Suprapubic skin (tissue), 4 donors: ENCODE measurements at regions not wholly inside any gene's neighbourhood (a gene's known extent, or its start where the extent isn't known, plus 50 kb on each side); places are given as distances from the start of the nearest gene placed in this dataset.

Experiments used
- DNase-seq, 2 donors: peaks; one replicate each; pipeline ENCODE4 v3.0.0-alpha.2; 2019; ENCODE audit warnings: low spot score in 2 of 2
- H3K27ac ChIP-seq: fragments of 200-600 bp; sonication (generic); one replicate; pipeline ENCODE4 v1.5.1; 2019
- H3K27me3 ChIP-seq: fragments of 200-600 bp; sonication (generic); one replicate; pipeline ENCODE4 v1.5.1; 2019
- H3K36me3 ChIP-seq: fragments of 200-600 bp; sonication (generic); one replicate; pipeline ENCODE4 v1.5.1; 2019
- H3K4me1 ChIP-seq: fragments of 200-600 bp; sonication (generic); one replicate; pipeline ENCODE4 v1.5.1; 2019
- H3K4me3 ChIP-seq: fragments of 200-600 bp; sonication (generic); one replicate; pipeline ENCODE4 v1.5.1; 2019; ENCODE audit warnings: mild to moderate bottlenecking
- H3K9me3 ChIP-seq: fragments of 200-600 bp; sonication (generic); one replicate; pipeline ENCODE4 v1.5.1; 2019
- EP300 ChIP-seq: sonication (generic); formaldehyde crosslinking; IDR thresholded peaks from one replicate; pipeline ENCODE4 v1.6.1; 2017; ENCODE audit warnings: antibody characterized with exemption
- POLR2A ChIP-seq, 2 donors: fragments of 450-650 bp; IDR thresholded peaks; one replicate each; pipeline ENCODE4 v1.6.1; 2017; ENCODE audit warnings: antibody characterized with exemption in 2 of 2, mild to moderate bottlenecking in 2 of 2, moderate library complexity in 2 of 2
- POLR2AphosphoS5 ChIP-seq, 3 donors: sonication (generic); formaldehyde crosslinking; IDR thresholded peaks; one replicate each; pipeline ENCODE4 v1.6.1; 2017; ENCODE audit warnings: antibody characterized with exemption in 3 of 3
- WGBS: methylation state at CpG from one replicate; pipeline ENCODE4 v1.1.5; 2018; 5-methylcytosine and 5-hydroxymethylcytosine counted together
- TF ChIP-seq, protein P1 (sequence below), 2 donors: fragments of 200-600 bp in 1 of 2; fragments of 450-650 bp in 1 of 2; sonication (generic) in 1 of 2; IDR thresholded peaks; one replicate each; pipeline ENCODE4 v1.5.1; 2016 to 2019; ENCODE audit warnings: antibody characterized with exemption in 2 of 2, mild to moderate bottlenecking in 1 of 2, moderate library complexity in 1 of 2

DNA sequence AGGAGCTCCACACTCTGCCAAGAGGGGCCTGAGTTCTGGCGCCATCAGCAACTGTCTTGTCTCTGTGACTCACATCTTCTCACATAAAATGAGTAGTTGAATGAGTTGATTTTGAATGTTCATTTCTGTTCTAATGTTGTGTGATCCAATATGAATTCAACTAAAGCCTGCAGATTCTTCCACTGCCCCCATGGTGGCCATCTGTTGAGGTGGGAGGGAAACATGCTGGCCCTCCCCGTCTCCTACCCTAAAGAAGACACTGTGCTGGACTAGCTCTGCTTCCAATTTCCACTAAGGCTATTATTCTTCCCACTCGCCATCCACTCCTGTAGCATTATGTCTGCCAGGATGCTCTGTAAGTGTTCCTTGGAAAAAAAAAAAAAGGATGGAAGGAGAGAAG is 555.6 kb upstream of the LARGE1 start:
- no peaks in the 10 kb centered on the region for H3K27me3 ChIP-seq
- DNase-seq = no peak
- no peak overlapping the region for H3K27ac ChIP-seq
- WGBS = 72% methylated on average over 3 of the region's 3 CpGs
- no peaks in the 10 kb centered on the region for H3K4me1 ChIP-seq
- TF ChIP-seq POLR2AphosphoS5 (IDR thresholded peaks at IDR 0.05) (no peak), POLR2A (IDR thresholded peaks at IDR 0.05) (no peak), EP300 (no peak)
- TF ChIP-seq, protein P1, sequence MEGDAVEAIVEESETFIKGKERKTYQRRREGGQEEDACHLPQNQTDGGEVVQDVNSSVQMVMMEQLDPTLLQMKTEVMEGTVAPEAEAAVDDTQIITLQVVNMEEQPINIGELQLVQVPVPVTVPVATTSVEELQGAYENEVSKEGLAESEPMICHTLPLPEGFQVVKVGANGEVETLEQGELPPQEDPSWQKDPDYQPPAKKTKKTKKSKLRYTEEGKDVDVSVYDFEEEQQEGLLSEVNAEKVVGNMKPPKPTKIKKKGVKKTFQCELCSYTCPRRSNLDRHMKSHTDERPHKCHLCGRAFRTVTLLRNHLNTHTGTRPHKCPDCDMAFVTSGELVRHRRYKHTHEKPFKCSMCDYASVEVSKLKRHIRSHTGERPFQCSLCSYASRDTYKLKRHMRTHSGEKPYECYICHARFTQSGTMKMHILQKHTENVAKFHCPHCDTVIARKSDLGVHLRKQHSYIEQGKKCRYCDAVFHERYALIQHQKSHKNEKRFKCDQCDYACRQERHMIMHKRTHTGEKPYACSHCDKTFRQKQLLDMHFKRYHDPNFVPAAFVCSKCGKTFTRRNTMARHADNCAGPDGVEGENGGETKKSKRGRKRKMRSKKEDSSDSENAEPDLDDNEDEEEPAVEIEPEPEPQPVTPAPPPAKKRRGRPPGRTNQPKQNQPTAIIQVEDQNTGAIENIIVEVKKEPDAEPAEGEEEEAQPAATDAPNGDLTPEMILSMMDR (IDR thresholded peaks at IDR 0.05) = no peak
- H3K36me3 ChIP-seq = no peaks in the 10 kb centered on the region
- H3K9me3 ChIP-seq = no peaks in the 10 kb centered on the region
- H3K4me3 ChIP-seq = no peak overlapping the region

DNA sequence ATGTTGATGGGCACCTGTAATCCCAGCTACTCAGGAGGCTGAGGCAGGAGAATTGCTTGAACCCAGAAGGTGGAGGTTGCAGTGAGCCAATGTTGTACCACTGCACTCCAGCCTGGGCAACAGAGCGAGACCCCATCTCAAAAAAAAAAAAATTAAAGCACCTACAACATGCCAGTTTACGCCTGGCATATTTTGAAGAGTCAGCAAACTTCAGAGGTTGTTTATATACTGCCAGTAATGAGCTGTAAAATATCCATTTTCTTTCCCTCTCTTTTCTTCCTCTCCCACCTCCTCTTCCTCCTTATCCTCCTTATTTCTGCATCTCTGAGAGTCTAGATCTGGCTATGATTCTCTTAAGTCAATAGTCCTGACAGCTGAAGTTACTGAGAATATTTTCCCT is 556.5 kb upstream of the LARGE1 start:
- WGBS = 85% methylated on average over 2 of the region's 2 CpGs
- no peaks in the 10 kb centered on the region for H3K27me3 ChIP-seq
- peaks cover 5% of the 10 kb centered on the region for H3K9me3 ChIP-seq
- no peak overlapping the region for H3K27ac ChIP-seq
- no peaks in the 10 kb centered on the region for H3K36me3 ChIP-seq
- TF ChIP-seq EP300 (no peak), POLR2A (IDR thresholded peaks at IDR 0.05) (no peak), POLR2AphosphoS5 (IDR thresholded peaks at IDR 0.05) (no peak)
- TF ChIP-seq, protein P1 (IDR thresholded peaks at IDR 0.05) = no peak
- no peak for DNase-seq
- H3K4me3 ChIP-seq = no peak overlapping the region
- no peaks in the 10 kb centered on the region for H3K4me1 ChIP-seq

DNA sequence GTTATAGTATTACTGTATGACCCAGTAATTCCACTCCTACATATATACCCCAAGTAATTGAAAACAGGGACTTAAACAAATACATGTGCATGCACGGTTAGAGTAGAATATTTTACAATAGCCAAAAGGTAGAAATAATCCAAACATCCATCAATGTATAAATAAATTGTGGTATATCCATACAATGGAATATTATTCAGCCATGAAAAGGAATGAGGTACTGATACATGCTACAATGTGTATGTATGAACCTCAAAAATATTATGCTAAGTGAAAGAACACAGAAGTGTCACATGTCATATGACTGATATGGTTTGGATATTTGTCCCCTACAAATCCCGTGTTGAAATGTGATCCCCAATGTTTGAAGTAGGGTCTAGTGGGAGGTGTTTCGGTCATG is 560.8 kb upstream of the LARGE1 start:
- TF ChIP-seq POLR2AphosphoS5 (IDR thresholded peaks at IDR 0.05) (no peak), POLR2A (IDR thresholded peaks at IDR 0.05) (no peak), EP300 (no peak)
- TF ChIP-seq, protein P1 (IDR thresholded peaks at IDR 0.05) = no peak
- Histone ChIP-seq H3K36me3 (no peaks in the 10 kb centered on the region), H3K9me3 (peaks cover 5% of the 10 kb centered on the region), H3K4me1 (no peaks in the 10 kb centered on the region), H3K4me3 (no peak overlapping the region), H3K27ac (no peak overlapping the region), H3K27me3 (no peaks in the 10 kb centered on the region)
- DNase-seq = no peak
- 92% methylated on average over 3 of the region's 3 CpGs for WGBS

DNA sequence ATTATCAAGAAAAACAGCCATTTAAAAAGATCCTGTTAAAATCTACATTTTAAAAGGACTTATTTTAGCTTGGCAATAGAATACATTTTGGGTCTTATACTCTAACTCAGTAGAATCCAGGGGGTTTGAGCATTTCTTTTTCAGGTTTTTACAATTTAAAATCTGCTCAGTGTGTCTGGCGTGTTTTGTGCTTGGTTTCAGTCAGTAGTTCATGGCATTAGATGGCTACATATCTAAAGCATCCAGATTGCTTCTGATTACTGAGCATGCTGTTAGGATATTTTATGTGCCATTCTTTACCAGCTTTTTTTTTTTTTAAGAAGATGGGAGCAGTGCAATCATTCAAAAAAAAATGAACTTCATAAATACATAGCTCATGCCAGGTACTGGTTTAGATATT is 566.1 kb upstream of the LARGE1 start:
- DNase-seq = no peak
- H3K36me3 ChIP-seq = no peaks in the 10 kb centered on the region
- TF ChIP-seq POLR2A (IDR thresholded peaks at IDR 0.05) (no peak), EP300 (no peak), POLR2AphosphoS5 (IDR thresholded peaks at IDR 0.05) (no peak)
- TF ChIP-seq, protein P1 (IDR thresholded peaks at IDR 0.05) = no peak
- no peaks in the 10 kb centered on the region for H3K4me1 ChIP-seq
- no peak overlapping the region for H3K4me3 ChIP-seq
- H3K9me3 ChIP-seq = peaks cover 2% of the 10 kb centered on the region
- WGBS = 73% methylated on average over 1 of the region's 1 CpG
- no peaks in the 10 kb centered on the region for H3K27me3 ChIP-seq
- no peak overlapping the region for H3K27ac ChIP-seq

DNA sequence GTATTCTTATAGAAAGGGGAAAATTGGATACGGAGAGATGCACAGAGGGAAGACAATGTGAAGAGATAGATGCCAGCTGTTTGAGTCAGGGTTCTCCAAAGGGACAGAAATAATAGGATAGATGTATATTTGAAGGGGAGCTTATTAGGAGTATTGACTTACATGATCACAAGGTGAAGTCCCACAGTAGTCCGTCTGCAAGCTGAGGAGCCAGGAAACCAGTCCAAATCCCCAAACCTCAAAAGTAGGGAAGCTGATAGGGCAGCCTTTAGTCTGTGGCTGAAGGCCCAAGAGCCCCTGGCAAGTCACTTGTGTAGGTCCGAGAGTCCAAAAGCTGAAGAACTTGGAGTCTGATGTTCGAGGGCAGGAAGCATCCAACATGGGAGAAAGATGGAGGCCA is 569.6 kb upstream of the LARGE1 start:
- H3K4me1 ChIP-seq = no peaks in the 10 kb centered on the region
- H3K27me3 ChIP-seq = no peaks in the 10 kb centered on the region
- no peak for DNase-seq
- no peak overlapping the region for H3K4me3 ChIP-seq
- no peak for TF ChIP-seq POLR2AphosphoS5 (IDR thresholded peaks at IDR 0.05)
- TF ChIP-seq, protein P1 (IDR thresholded peaks at IDR 0.05) = no peak
- TF ChIP-seq POLR2A (IDR thresholded peaks at IDR 0.05) = no peak
- 84% methylated on average over 4 of the region's 4 CpGs for WGBS
- H3K27ac ChIP-seq = no peak overlapping the region
- H3K36me3 ChIP-seq = no peaks in the 10 kb centered on the region
- no peaks in the 10 kb centered on the region for H3K9me3 ChIP-seq
